Cardiac muscle cell (in vitro differentiated cells and primary cell): ENCODE measurements at regions not wholly inside any gene's neighbourhood (a gene's known extent, or its start where the extent isn't known, plus 50 kb on each side); places are given as distances from the start of the nearest gene placed in this dataset.

Experiments used
- DNase-seq, 2 donors: peaks; one replicate each; pipeline versions ENCODE4 v3.0.0 to v3.0.0-alpha.2; 2010 to 2017; ENCODE audit warnings: low read depth in 1 of 2, low spot score in 1 of 2
- H3K27ac ChIP-seq: fragments of 200-600 bp; sonication (generic); 2 replicates; pipeline ENCODE4 v1.5.1; 2016
- H3K27me3 ChIP-seq: fragments of 200-600 bp; sonication (generic); 2 replicates; pipeline ENCODE4 v1.6.0; 2016; ENCODE audit warnings: control low read depth
- H3K36me3 ChIP-seq: fragments of 200-600 bp; sonication (generic); 2 replicates; pipeline ENCODE4 v1.5.1; 2016; ENCODE audit warnings: control low read depth
- H3K4me1 ChIP-seq: fragments of 200-600 bp; sonication (generic); 2 replicates; pipeline ENCODE4 v1.8.1; 2017; ENCODE audit warnings: low read depth, mild to moderate bottlenecking, mixed run types
- H3K4me3 ChIP-seq: fragments of 200-600 bp; sonication (generic); 2 replicates; pipeline ENCODE4 v1.5.1; 2016; ENCODE audit warnings: mild to moderate bottlenecking
- H3K9me3 ChIP-seq: fragments of 200-600 bp; sonication (generic); 2 replicates; pipeline ENCODE4 v1.5.1; 2017; ENCODE audit warnings: low read depth, mild to moderate bottlenecking, control low read depth
- CTCF ChIP-seq: IDR thresholded peaks from 2 replicates; pipeline ENCODE4 v1.5.1; 2012; ENCODE audit warnings: low read depth, mild to moderate bottlenecking, low read length

DNA sequence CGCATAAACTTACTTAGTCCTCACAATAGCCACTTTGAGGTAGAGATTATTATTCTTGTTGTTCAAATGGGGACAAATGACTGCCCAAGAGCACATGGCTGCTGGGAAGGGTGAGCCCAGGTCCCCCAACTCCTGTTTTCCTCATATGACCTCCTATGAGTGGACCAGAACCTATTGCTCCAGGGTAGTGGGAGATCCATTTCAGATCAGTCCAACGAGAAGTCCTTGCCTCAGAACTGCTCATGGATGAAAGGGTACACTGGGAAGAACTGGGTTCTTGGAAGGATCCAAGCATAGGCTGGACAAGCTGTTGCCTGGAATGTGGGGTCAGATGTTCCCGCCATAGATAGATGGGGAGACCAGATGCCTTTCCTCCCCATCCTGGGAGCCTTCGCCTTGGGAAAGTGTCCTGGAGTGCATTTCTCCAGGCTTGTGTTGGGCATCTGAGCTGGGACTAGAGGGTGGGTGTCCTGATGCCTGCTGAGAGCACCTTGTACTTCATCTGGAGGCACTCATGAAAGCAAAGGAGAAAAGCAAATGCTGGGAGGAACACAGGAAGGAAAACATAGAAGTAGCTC is 146.3 kb upstream of the B3GAT1 start:
- no peak for TF ChIP-seq CTCF
- no peaks in the 10 kb centered on the region for H3K27me3 ChIP-seq
- no peaks in the 10 kb centered on the region for H3K9me3 ChIP-seq
- no peak overlapping the region for H3K4me3 ChIP-seq
- H3K27ac ChIP-seq: no peak overlapping the region
- peaks cover 8% of the 10 kb centered on the region for H3K4me1 ChIP-seq
- no peaks in the 10 kb centered on the region for H3K36me3 ChIP-seq
- DNase-seq: no peak

- H3K36me3 ChIP-seq: no peaks in the 10 kb centered on the region
- peaks cover 8% of the 10 kb centered on the region for H3K4me1 ChIP-seq
- no peak overlapping the region for H3K4me3 ChIP-seq
- no peak for DNase-seq
- no peak for TF ChIP-seq CTCF
- no peak overlapping the region for H3K27ac ChIP-seq
- no peaks in the 10 kb centered on the region for H3K27me3 ChIP-seq
- no peaks in the 10 kb centered on the region for H3K9me3 ChIP-seq
Measured at GRCh38 chr11:134557571-134558257, 145.7 kb upstream of the B3GAT1 start.

GRCh38 chr11:134556186-134556585 is 144.1 kb upstream of the B3GAT1 start:
- no peak for DNase-seq
- no peak for TF ChIP-seq CTCF
- Histone ChIP-seq H3K4me3 (no peak overlapping the region), H3K36me3 (no peaks in the 10 kb centered on the region), H3K27me3 (no peaks in the 10 kb centered on the region), H3K27ac (no peak overlapping the region), H3K4me1 (no peaks in the 10 kb centered on the region), H3K9me3 (no peaks in the 10 kb centered on the region)

GRCh38 chr11:134555510-134555909 is 143.5 kb upstream of the B3GAT1 start:
- H3K36me3 ChIP-seq: no peaks in the 10 kb centered on the region
- no peaks in the 10 kb centered on the region for H3K9me3 ChIP-seq
- no peak overlapping the region for H3K4me3 ChIP-seq
- H3K4me1 ChIP-seq: no peaks in the 10 kb centered on the region
- H3K27ac ChIP-seq: no peak overlapping the region
- no peaks in the 10 kb centered on the region for H3K27me3 ChIP-seq
- TF ChIP-seq CTCF: no peak
- DNase-seq: no peak

GRCh38 chr11:134554861-134555260 is 142.8 kb upstream of the B3GAT1 start:
- H3K9me3 ChIP-seq: no peaks in the 10 kb centered on the region
- no peaks in the 10 kb centered on the region for H3K4me1 ChIP-seq
- H3K27ac ChIP-seq: no peak overlapping the region
- H3K27me3 ChIP-seq: no peaks in the 10 kb centered on the region
- no peaks in the 10 kb centered on the region for H3K36me3 ChIP-seq
- no peak overlapping the region for H3K4me3 ChIP-seq
- DNase-seq: no peak
- TF ChIP-seq CTCF: no peak
